GM12878 (cell line): ENCODE measurements at regions not wholly inside any gene's neighbourhood (a gene's known extent, or its start where the extent isn't known, plus 50 kb on each side); places are given as distances from the start of the nearest gene placed in this dataset.

Source experiments
- ATAC-seq: fragments of 200-7000 bp; cut with Tn5 transposase; 3 replicates; pipeline ENCODE4 v1.9.1; 2020; ENCODE audit warnings: mild to moderate bottlenecking, moderate library complexity
- BruUV-seq: library from RNA; stranded (reverse); fragments of 400-500 nt; replicated peaks from 2 replicates; lab custom pipeline; 2021; lab: Mats Ljungman, UMichigan
- CTCF ChIA-PET: fragments of 300-600 bp; sonication (Branson Sonifier 250); formaldehyde crosslinking; extraction: SDS; loops from one replicate; lab custom pipeline; 2021; ENCODE audit warnings: inconsistent platforms; lab: Yijun Ruan, JAX
- POLR2A ChIA-PET: fragments of 350-600 bp; formaldehyde crosslinking; extraction: SDS; loops from one replicate; lab custom pipeline; 2021; ENCODE audit warnings: inconsistent platforms; lab: Charles Lee
- RAD21 ChIA-PET: fragments of 300-600 bp; sonication (Branson Sonifier 250); formaldehyde crosslinking; loops from one replicate; lab custom pipeline; 2023; ENCODE audit warnings: antibody characterized with exemption; ENCODE audit not compliant: unreplicated experiment; lab: Charles Lee
- SMC1A ChIA-PET: fragments of 300-600 bp; sonication (Branson Sonifier 250); formaldehyde crosslinking; loops from one replicate; lab custom pipeline; 2023; ENCODE audit not compliant: unreplicated experiment, uncharacterized antibody; lab: Charles Lee
- DNase-seq: peaks from one replicate; pipeline ENCODE4 v3.0.0-alpha.2; 2011; ENCODE audit warnings: low read depth, low spot score
- FAIRE-seq: peaks from 3 replicates; lab custom pipeline; 2011; peaks lifted over from hg19 to GRCh38; lab: Jason Lieb, UNC
- H2AFZ ChIP-seq: 2 replicates; pipeline ENCODE4 v1.6.0; 2011; ENCODE audit warnings: low read depth, low read length, control low read depth; ENCODE audit not compliant: control insufficient read depth
- H3K27ac ChIP-seq: 2 replicates; pipeline ENCODE4 v1.5.1; 2011; ENCODE audit warnings: control low read depth; ENCODE audit not compliant: control insufficient read depth, insufficient read depth
- H3K27me3 ChIP-seq, 2 experiments: replicated peaks in 1 of 2; 2 replicates each; pipeline versions ENCODE4 v1.6.0 to v1.6.1; 2011; ENCODE audit warnings: low read length in 1 of 2; ENCODE audit not compliant: control insufficient read depth in 2 of 2, insufficient read depth in 2 of 2
- H3K36me3 ChIP-seq, 2 experiments: 2 replicates each; pipeline ENCODE4 v1.5.1; 2011; ENCODE audit warnings: low read length in 1 of 2; ENCODE audit not compliant: control insufficient read depth in 2 of 2, insufficient read depth in 2 of 2
- H3K4me1 ChIP-seq: 2 replicates; pipeline ENCODE4 v1.6.1; 2011; ENCODE audit warnings: mild to moderate bottlenecking, low read length, moderate library complexity, mixed read lengths; ENCODE audit not compliant: control insufficient read depth, insufficient read depth
- H3K4me2 ChIP-seq: 2 replicates; pipeline ENCODE4 v1.6.0; 2011; ENCODE audit warnings: control low read depth; ENCODE audit not compliant: control insufficient read depth, insufficient read depth
- H3K4me3 ChIP-seq: fragments of 200-600 bp; sonication (generic); 2 replicates; pipeline ENCODE4 v1.5.1; 2016
- H3K79me2 ChIP-seq: 2 replicates; pipeline ENCODE4 v1.6.0; 2011; ENCODE audit warnings: low read length; ENCODE audit not compliant: control insufficient read depth, insufficient read depth
- H3K9ac ChIP-seq: 2 replicates; pipeline ENCODE4 v1.8.0; 2011; ENCODE audit warnings: low read length, control low read depth, mixed read lengths; ENCODE audit not compliant: control insufficient read depth, insufficient read depth
- H3K9me3 ChIP-seq: replicated peaks from 3 replicates; pipeline ENCODE4 v1.5.1; 2011; ENCODE audit warnings: mild to moderate bottlenecking, low read length; ENCODE audit not compliant: control insufficient read depth, insufficient read depth
- H4K20me1 ChIP-seq: 2 replicates; pipeline ENCODE4 v1.6.0; 2011; ENCODE audit not compliant: control insufficient read depth, insufficient read depth
- CREB1 ChIP-seq: IDR thresholded peaks from 2 replicates; pipeline ENCODE4 v1.6.1; 2012; ENCODE audit warnings: low read depth, mild to moderate bottlenecking, inconsistent platforms
- MXI1 ChIP-seq: fragments of 150-350 bp; IDR thresholded peaks from 2 replicates; pipeline ENCODE4 v1.6.1; 2011; ENCODE audit warnings: low read depth, mild to moderate bottlenecking, inconsistent platforms, low read length, improper control_type of control experiment
- MYB ChIP-seq: fragments of 150-350 bp; IDR thresholded peaks from 2 replicates; pipeline ENCODE4 v1.6.1; 2014; ENCODE audit warnings: mild to moderate bottlenecking, low read depth, low read length, borderline replicate concordance
- MYC ChIP-seq: IDR thresholded peaks from 2 replicates; pipeline ENCODE4 v1.6.1; 2011; ENCODE audit warnings: mild to moderate bottlenecking, low read length, moderate library complexity, inconsistent platforms; ENCODE audit not compliant: insufficient read depth, insufficient replicate concordance, insufficient read length, severe bottlenecking
- NR2C1 ChIP-seq: fragments of 450-650 bp; IDR thresholded peaks from 2 replicates; pipeline ENCODE4 v1.6.1; 2017; ENCODE audit warnings: antibody characterized with exemption, mild to moderate bottlenecking, moderate library complexity
- POLR2AphosphoS2 ChIP-seq: IDR thresholded peaks from 2 replicates; pipeline ENCODE4 v1.6.1; 2011; ENCODE audit warnings: low read depth, mild to moderate bottlenecking, low read length, improper control_type of control experiment, moderate library complexity
- SMC3 ChIP-seq: IDR thresholded peaks from 2 replicates; pipeline ENCODE4 v1.6.1; 2011; ENCODE audit warnings: low read length, improper control_type of control experiment, borderline replicate concordance
- SRF ChIP-seq, 2 experiments: IDR thresholded peaks; 2 replicates each; pipeline ENCODE4 v1.6.1; 2011; ENCODE audit warnings: low read depth in 2 of 2, low read length in 2 of 2, mild to moderate bottlenecking in 1 of 2, moderate library complexity in 1 of 2
- TAF1 ChIP-seq: IDR thresholded peaks from 2 replicates; pipeline ENCODE4 v1.6.1; 2011; ENCODE audit warnings: mild to moderate bottlenecking, low read depth, low read length, borderline replicate concordance
- ZNF217 ChIP-seq: fragments of 450-650 bp; IDR thresholded peaks from 2 replicates; pipeline ENCODE4 v1.6.1; 2017; ENCODE audit warnings: antibody characterized with exemption, mild to moderate bottlenecking
- ZNF384 ChIP-seq: IDR thresholded peaks from 2 replicates; pipeline ENCODE4 v1.6.1; 2012; ENCODE audit warnings: low read depth, mild to moderate bottlenecking, low read length, improper control_type of control experiment, borderline replicate concordance
- WGBS: methylation state at CpG from one replicate; pipeline ENCODE4 v1.1.6; 2016; ENCODE audit warnings: low lambda C conversion rate; ENCODE audit not compliant: insufficient replicate concordance, insufficient coverage; ENCODE audit errors: missing lambda C conversion rate; 5-methylcytosine and 5-hydroxymethylcytosine counted together
- in situ Hi-C: fragments of 300-500 bp; cut with MboI; formaldehyde crosslinking; loops from 9 replicates; pipeline ENCODE4 v1.14.3; 2018; ENCODE audit warnings: mixed read lengths
- intact Hi-C: fragments of 100-400 bp; cut with micrococcal nuclease; formaldehyde crosslinking; loops from one replicate; pipeline ENCODE4 v1.14.2; 2022; ENCODE audit not compliant: unreplicated experiment
- TF ChIP-seq, protein P1 (sequence below): fragments of 450-650 bp; IDR thresholded peaks from 2 replicates; pipeline ENCODE4 v1.6.1; 2017; ENCODE audit warnings: borderline replicate concordance
- TF ChIP-seq, protein P2 (sequence below): fragments of 450-650 bp; IDR thresholded peaks from 2 replicates; pipeline ENCODE4 v1.6.1; 2016; ENCODE audit warnings: mild to moderate bottlenecking, moderate library complexity, borderline replicate concordance
- TF ChIP-seq, protein P3 (sequence below): IDR thresholded peaks from 2 replicates; pipeline ENCODE4 v1.6.1; 2011; ENCODE audit warnings: low read depth, mild to moderate bottlenecking, low read length, moderate library complexity, borderline replicate concordance; ENCODE audit errors: extremely low read depth
- TF ChIP-seq, protein P4 (sequence below): IDR thresholded peaks from 2 replicates; pipeline ENCODE4 v1.6.1; 2011; ENCODE audit warnings: borderline replicate concordance, low read depth, mild to moderate bottlenecking, moderate library complexity, mixed read lengths, low read length; ENCODE audit not compliant: insufficient read depth; ENCODE audit errors: extremely low read length

DNA sequence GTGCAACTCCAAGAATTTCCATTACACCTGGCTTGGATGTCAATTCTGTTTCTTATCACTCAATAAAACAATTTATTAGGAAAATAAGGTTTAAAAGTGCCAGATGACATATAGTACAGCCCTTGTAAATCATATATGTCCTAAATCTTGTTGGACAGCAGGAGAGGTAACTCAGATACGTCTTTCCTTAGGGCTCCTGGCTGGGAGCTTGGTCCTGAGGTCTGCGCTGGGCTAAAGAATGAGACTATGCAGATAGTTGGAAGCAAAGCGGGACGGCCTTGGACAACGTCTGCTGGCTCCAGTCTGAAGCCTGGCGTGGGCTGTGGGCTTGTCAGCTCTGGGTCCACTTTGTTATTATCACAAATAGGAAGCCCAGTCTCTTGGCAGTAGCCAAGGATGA lies 377.0 kb downstream of the DLEU7 start:
- Histone ChIP-seq H4K20me1 (no peaks in the 10 kb centered on the region), H3K79me2 (no peaks in the 10 kb centered on the region), H2AFZ (no peak overlapping the region), H3K4me3 (no peak overlapping the region), H3K4me1 (no peaks in the 10 kb centered on the region), H3K9me3 (no peaks in the 10 kb centered on the region), H3K4me2 (no peak overlapping the region), H3K9ac (no peak overlapping the region), H3K27ac (no peak overlapping the region), H3K36me3 (no peaks in the 10 kb centered on the region), H3K27me3 (peaks cover 0 to 5% of the 10 kb centered on the region in 2 experiments; a peak in 1 of 4 replicates)
- SMC1A ChIA-PET = no interaction called here
- 34% methylated on average over 6 of the region's 6 CpGs for WGBS
- CTCF ChIA-PET = no interaction called here
- intact Hi-C loops = no loop called here
- DNase-seq (no peak), ATAC-seq (no peak), FAIRE-seq (no peak)
- POLR2A ChIA-PET = no interaction called here
- BruUV-seq = no TSS peak
- in situ Hi-C loops = no loop called here
- no peak for TF ChIP-seq NR2C1
- no peak for TF ChIP-seq MYC
- no peak for TF ChIP-seq MXI1
- TF ChIP-seq, protein P1, sequence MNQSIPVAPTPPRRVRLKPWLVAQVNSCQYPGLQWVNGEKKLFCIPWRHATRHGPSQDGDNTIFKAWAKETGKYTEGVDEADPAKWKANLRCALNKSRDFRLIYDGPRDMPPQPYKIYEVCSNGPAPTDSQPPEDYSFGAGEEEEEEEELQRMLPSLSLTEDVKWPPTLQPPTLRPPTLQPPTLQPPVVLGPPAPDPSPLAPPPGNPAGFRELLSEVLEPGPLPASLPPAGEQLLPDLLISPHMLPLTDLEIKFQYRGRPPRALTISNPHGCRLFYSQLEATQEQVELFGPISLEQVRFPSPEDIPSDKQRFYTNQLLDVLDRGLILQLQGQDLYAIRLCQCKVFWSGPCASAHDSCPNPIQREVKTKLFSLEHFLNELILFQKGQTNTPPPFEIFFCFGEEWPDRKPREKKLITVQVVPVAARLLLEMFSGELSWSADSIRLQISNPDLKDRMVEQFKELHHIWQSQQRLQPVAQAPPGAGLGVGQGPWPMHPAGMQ = no peak
- TF ChIP-seq ZNF384 = no peak
- TF ChIP-seq SRF (IDR thresholded peaks at IDR 0.05; ENCODE audit: low read depth in 2 of 2, low read length in 2 of 2) = no peak
- no peak for TF ChIP-seq MYB
- TF ChIP-seq ZNF217 = no peak
- TF ChIP-seq, protein P2, sequence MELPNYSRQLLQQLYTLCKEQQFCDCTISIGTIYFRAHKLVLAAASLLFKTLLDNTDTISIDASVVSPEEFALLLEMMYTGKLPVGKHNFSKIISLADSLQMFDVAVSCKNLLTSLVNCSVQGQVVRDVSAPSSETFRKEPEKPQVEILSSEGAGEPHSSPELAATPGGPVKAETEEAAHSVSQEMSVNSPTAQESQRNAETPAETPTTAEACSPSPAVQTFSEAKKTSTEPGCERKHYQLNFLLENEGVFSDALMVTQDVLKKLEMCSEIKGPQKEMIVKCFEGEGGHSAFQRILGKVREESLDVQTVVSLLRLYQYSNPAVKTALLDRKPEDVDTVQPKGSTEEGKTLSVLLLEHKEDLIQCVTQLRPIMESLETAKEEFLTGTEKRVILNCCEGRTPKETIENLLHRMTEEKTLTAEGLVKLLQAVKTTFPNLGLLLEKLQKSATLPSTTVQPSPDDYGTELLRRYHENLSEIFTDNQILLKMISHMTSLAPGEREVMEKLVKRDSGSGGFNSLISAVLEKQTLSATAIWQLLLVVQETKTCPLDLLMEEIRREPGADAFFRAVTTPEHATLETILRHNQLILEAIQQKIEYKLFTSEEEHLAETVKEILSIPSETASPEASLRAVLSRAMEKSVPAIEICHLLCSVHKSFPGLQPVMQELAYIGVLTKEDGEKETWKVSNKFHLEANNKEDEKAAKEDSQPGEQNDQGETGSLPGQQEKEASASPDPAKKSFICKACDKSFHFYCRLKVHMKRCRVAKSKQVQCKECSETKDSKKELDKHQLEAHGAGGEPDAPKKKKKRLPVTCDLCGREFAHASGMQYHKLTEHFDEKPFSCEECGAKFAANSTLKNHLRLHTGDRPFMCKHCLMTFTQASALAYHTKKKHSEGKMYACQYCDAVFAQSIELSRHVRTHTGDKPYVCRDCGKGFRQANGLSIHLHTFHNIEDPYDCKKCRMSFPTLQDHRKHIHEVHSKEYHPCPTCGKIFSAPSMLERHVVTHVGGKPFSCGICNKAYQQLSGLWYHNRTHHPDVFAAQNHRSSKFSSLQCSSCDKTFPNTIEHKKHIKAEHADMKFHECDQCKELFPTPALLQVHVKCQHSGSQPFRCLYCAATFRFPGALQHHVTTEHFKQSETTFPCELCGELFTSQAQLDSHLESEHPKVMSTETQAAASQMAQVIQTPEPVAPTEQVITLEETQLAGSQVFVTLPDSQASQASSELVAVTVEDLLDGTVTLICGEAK = no peak
- TF ChIP-seq POLR2AphosphoS2 = no peak
- TF ChIP-seq SMC3 = no peak
- TF ChIP-seq, protein P3, sequence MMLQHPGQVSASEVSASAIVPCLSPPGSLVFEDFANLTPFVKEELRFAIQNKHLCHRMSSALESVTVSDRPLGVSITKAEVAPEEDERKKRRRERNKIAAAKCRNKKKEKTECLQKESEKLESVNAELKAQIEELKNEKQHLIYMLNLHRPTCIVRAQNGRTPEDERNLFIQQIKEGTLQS = no peak
- TF ChIP-seq TAF1 = no peak
- TF ChIP-seq, protein P4, sequence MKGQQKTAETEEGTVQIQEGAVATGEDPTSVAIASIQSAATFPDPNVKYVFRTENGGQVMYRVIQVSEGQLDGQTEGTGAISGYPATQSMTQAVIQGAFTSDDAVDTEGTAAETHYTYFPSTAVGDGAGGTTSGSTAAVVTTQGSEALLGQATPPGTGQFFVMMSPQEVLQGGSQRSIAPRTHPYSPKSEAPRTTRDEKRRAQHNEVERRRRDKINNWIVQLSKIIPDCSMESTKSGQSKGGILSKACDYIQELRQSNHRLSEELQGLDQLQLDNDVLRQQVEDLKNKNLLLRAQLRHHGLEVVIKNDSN = no peak
- TF ChIP-seq CREB1 = no peak
- RAD21 ChIA-PET = no interaction called here
